HG03159 (cell line): ENCODE measurements at regions not wholly inside any gene's neighbourhood (a gene's known extent, or its start where the extent isn't known, plus 50 kb on each side); places are given as distances from the start of the nearest gene placed in this dataset.

Experiments
- ATAC-seq: cut with Tn5 transposase; IDR thresholded peaks from one replicate; pipeline ENCODE4 v1.9.1; 2021; ENCODE audit warnings: mild to moderate bottlenecking, moderate library complexity; ENCODE audit not compliant: unreplicated experiment

- no peak for ATAC-seq
Measured at GRCh38 chr1:219993554-219994433, 52.5 kb downstream of the EPRS1 start.

- ATAC-seq, result no peak
Measured at GRCh38 chr1:219991919-219992318, 54.4 kb downstream of the EPRS1 start.

GRCh38 chr1:219991511-219991810 lies 54.8 kb downstream of the EPRS1 start:
- no peak for ATAC-seq

GRCh38 chr1:219990782-219991510 lies 55.4 kb downstream of the EPRS1 start:
- no peak for ATAC-seq

- no peak for ATAC-seq
Measured at GRCh38 chr1:219989766-219990165, 56.5 kb downstream of the EPRS1 start.

- ATAC-seq, result no peak
Measured at GRCh38 chr1:219988818-219989217, 57.5 kb downstream of the EPRS1 start.

- ATAC-seq, result peak; percentile 88
Measured at GRCh38 chr1:219988387-219988786, 57.9 kb downstream of the EPRS1 start.

GRCh38 chr1:219987325-219987724 lies 59.0 kb upstream of the SLC30A10 start:
- no peak for ATAC-seq

- ATAC-seq, result no peak
Measured at GRCh38 chr1:219985169-219985568, 56.8 kb upstream of the SLC30A10 start.
